ENCODE measurements at regions not wholly inside any gene's neighbourhood (a gene's known extent, or its start where the extent isn't known, plus 50 kb on each side); places are given as distances from the start of the nearest gene placed in this dataset.

GRCh38 chr15:92796161-92796611 lies 103.9 kb upstream of the CHD2 start:
- TF ChIP-seq, protein P1, sequence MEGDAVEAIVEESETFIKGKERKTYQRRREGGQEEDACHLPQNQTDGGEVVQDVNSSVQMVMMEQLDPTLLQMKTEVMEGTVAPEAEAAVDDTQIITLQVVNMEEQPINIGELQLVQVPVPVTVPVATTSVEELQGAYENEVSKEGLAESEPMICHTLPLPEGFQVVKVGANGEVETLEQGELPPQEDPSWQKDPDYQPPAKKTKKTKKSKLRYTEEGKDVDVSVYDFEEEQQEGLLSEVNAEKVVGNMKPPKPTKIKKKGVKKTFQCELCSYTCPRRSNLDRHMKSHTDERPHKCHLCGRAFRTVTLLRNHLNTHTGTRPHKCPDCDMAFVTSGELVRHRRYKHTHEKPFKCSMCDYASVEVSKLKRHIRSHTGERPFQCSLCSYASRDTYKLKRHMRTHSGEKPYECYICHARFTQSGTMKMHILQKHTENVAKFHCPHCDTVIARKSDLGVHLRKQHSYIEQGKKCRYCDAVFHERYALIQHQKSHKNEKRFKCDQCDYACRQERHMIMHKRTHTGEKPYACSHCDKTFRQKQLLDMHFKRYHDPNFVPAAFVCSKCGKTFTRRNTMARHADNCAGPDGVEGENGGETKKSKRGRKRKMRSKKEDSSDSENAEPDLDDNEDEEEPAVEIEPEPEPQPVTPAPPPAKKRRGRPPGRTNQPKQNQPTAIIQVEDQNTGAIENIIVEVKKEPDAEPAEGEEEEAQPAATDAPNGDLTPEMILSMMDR (IDR thresholded peaks at IDR 0.05; ENCODE audit: low read depth, low read length) = no peak
- TF ChIP-seq, protein P2, sequence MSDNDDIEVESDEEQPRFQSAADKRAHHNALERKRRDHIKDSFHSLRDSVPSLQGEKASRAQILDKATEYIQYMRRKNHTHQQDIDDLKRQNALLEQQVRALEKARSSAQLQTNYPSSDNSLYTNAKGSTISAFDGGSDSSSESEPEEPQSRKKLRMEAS (IDR thresholded peaks at IDR 0.05; ENCODE audit: low read depth, low read length) = no peak
- no peak for TF ChIP-seq POLR2A (IDR thresholded peaks at IDR 0.05; ENCODE audit: extremely low read depth, insufficient read length)
- TF ChIP-seq MYC (IDR thresholded peaks at IDR 0.05; ENCODE audit: low read depth, low read length) = no peak
